Stimulated activated CD4-positive, alpha-beta T cell treated with anti-CD3 and anti-CD28 coated beads, Interleukin-1b, Interleukin-23, amount 100 ng/mL, for 1 hour (primary cell): ENCODE measurements at regions not wholly inside any gene's neighbourhood (a gene's known extent, or its start where the extent isn't known, plus 50 kb on each side); places are given as distances from the start of the nearest gene placed in this dataset.
"Not testable (repeated sequence)": the region's sequence is repeated elsewhere in the genome, so short reads cannot be mapped to it uniquely, and the experiment has no call there.

Source experiments
- DNase-seq, 2 donors: peaks; one replicate each; pipeline ENCODE4 v3.0.0-alpha.2; 2020; ENCODE audit warnings: low read depth in 2 of 2

- not testable (repeated sequence) for DNase-seq
Observed at GRCh38 chr6:141969768-141970415, 162.8 kb upstream of the GJE1 start.

- no peak for DNase-seq
Observed at GRCh38 chr6:141969201-141969600, 163.5 kb upstream of the GJE1 start.

GRCh38 chr6:141968632-141969031, 164.1 kb upstream of the GJE1 start:
- DNase-seq = no peak

GRCh38 chr6:141965016-141965545, 167.6 kb upstream of the GJE1 start:
- no peak for DNase-seq

GRCh38 chr6:141963543-141964295, 169.0 kb upstream of the GJE1 start:
- no peak for DNase-seq

GRCh38 chr6:141957271-141957670, 175.5 kb upstream of the GJE1 start:
- no peak for DNase-seq

GRCh38 chr6:141956868-141957267, 175.9 kb upstream of the GJE1 start:
- no peak for DNase-seq

GRCh38 chr6:141956046-141956761, 176.5 kb upstream of the GJE1 start:
- no peak for DNase-seq

- no peak for DNase-seq
Observed at GRCh38 chr6:141953072-141953471, 179.7 kb upstream of the GJE1 start.

- DNase-seq = no peak
Observed at GRCh38 chr6:141946502-141946901, 186.2 kb upstream of the GJE1 start.

- no peak for DNase-seq
Observed at GRCh38 chr6:141938664-141939063, 194.1 kb upstream of the GJE1 start.

- no peak for DNase-seq
Observed at GRCh38 chr6:141932685-141933084, 200.0 kb upstream of the GJE1 start.

GRCh38 chr6:141926200-141926900, 206.4 kb upstream of the GJE1 start:
- not testable (repeated sequence) for DNase-seq

GRCh38 chr6:141925001-141925400, 207.7 kb upstream of the GJE1 start:
- no peak for DNase-seq

- DNase-seq = no peak
Observed at GRCh38 chr6:141922898-141923297, 209.8 kb upstream of the GJE1 start.

- DNase-seq = not testable (repeated sequence)
Observed at GRCh38 chr6:141916682-141917505, 215.8 kb upstream of the GJE1 start.

GRCh38 chr6:141914646-141915045, 218.1 kb upstream of the GJE1 start:
- no peak for DNase-seq

GRCh38 chr6:141906569-141907080, 226.1 kb upstream of the GJE1 start:
- no peak for DNase-seq

- no peak for DNase-seq
Observed at GRCh38 chr6:141890661-141891060, 242.1 kb upstream of the GJE1 start.

- DNase-seq = no peak
Observed at GRCh38 chr6:141884850-141885249, 247.9 kb upstream of the GJE1 start.

GRCh38 chr6:141878686-141879085, 254.0 kb upstream of the GJE1 start:
- DNase-seq = no peak
